ENCODE measurements at regions not wholly inside any gene's neighbourhood (a gene's known extent, or its start where the extent isn't known, plus 50 kb on each side); places are given as distances from the start of the nearest gene placed in this dataset.
"Not testable (repeated sequence)": the region's sequence is repeated elsewhere in the genome, so short reads cannot be mapped to it uniquely, and the experiment has no call there.

DNA sequence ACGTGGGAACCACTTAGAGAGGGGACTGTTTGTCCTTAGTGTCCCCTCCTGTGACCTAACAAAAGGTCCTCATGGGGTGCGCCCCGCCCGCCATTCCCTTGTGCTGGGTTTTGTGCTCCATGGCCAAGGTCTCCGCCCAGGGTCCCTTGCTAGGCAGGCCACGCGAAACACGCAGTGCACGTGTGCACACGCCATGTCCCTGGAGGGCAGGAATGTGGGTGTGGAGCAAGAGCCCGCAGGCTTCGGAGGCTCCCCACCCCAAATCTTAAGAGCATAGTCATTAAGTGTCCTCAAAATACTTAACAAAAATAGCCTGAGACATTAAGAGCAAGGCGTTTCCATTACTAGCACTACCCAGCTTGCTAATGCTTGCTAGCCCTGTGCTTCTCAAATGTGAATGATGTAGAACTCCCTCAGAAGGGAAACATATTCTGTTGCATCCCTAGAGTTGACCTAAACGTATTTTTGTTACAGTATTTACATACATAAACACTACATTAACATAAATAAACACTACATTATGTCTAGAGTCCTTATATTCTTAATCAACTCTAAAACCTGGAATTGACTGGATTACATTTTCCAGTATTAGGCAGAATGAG lies 117.6 kb upstream of the APCDD1 start:
- no peak for DNase-seq (ENCODE audit: low read depth in 2 of 3, low spot score in 2 of 3)

DNA sequence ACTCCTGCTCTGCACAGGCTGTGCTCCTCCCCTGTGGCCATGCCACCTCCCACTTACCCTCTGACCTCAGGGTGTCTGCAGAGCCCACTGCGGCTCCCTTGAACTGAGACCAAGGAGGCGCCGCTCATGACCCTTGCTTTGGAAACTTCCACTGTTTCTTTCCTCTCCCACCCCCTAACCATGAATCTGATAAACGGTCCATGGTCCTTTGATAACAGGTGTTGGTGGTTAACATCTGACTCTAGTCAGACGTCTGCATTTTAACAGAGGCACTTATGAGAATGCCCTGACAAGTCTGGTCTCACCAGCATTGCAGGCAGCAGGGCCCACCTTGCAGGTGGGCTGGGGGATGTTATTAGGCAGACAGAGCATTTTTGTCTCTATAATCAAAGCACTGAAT lies 113.6 kb upstream of the APCDD1 start:
- DNase-seq (ENCODE audit: low read depth in 2 of 3, low spot score in 2 of 3), result no peak

DNA sequence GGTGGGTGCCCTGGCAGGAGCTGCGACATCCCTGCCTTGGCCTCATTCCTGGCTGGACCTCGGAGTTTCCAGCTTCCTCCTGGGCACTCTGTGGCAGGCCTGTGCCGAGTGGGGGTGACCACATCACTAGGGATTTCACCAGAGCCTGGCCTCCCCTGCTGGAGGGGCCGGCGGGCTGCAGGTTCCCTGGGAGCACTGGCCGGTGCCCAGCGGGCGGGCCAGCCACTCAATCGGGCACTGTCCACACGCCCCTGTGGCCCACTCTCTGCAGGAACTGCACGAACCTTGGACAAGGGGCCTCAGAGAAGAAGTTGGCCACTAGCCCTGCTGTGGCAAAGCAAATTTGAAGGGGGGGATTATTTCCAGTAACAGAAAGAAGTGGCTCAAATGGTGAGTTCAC lies 110.7 kb upstream of the APCDD1 start:
- DNase-seq (ENCODE audit: low read depth in 2 of 3, low spot score in 2 of 3), result no peak

DNA sequence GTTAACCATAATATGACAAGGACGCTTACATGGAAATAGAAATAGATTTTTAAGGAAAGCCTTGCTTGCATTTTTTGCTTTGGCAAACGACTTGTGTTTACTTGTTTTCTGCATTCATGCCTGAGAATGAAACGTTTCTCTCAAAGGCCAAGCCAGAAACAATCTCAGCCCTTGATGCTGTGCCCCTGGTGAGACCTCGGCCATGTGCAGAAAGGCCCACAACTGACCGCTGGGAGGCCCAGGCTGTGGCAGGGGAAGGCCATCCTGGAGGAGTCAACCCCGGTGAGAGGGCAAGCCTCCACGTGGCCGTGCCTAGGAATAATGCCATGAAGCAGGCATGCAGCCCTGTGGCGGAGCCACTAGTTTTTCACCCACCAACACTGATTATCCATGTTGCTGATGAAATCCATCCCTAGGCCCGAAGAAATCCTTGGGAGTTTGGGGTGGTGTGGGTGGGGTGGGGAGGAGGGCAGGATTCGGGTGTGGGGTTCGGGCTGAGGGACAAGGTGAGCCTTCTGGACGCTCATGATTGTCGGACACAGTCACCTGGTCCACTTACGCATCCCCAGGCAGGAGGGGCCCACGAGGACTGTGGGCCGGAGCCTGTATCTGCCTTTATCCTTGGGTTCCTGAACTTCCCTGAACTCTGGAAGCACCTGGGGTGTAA lies 107.6 kb upstream of the APCDD1 start:
- DNase-seq (ENCODE audit: low read depth in 2 of 3, low spot score in 2 of 3), result no peak

DNA sequence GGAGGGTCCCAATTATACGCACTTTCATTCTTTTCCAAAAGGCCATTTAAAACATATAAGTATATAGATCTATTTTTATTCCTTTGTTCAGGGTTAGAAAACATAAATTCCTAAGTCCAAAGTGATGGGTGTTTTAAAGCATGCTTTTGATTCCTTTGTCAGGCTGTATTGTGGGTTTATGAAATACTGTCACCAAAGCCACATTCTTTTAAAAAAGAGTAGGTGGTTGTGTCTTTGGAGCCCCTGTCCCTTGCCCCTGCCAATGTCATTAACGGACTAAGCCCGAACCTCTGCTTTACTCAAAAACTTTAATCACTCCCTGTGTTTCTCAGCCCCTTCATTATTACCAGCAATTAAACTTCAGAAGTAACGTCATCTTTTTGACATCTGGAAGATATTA lies 104.9 kb upstream of the APCDD1 start:
- no peak for DNase-seq (ENCODE audit: low read depth in 2 of 3, low spot score in 2 of 3)

DNA sequence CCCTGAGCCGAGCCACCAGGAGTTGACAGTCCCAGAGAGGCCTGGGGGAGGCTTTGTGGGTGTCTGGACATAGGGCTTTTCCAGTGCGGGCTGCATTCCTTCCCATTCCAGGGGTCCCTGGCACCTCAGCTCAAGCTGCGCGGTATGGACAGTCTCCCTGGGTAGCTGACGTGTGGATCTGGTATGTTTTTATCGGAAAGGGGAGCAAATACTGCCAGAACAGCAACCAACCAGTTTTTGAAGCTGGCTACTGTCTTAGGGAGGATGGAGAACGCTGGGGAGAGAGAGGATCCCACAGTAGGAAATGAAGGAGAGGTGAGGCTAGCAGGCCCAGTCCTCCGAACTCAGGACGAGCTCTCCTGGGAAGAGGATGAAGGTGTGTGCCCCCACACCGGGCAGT lies 103.8 kb upstream of the APCDD1 start:
- DNase-seq (ENCODE audit: low read depth in 2 of 3, low spot score in 2 of 3), result no peak

DNA sequence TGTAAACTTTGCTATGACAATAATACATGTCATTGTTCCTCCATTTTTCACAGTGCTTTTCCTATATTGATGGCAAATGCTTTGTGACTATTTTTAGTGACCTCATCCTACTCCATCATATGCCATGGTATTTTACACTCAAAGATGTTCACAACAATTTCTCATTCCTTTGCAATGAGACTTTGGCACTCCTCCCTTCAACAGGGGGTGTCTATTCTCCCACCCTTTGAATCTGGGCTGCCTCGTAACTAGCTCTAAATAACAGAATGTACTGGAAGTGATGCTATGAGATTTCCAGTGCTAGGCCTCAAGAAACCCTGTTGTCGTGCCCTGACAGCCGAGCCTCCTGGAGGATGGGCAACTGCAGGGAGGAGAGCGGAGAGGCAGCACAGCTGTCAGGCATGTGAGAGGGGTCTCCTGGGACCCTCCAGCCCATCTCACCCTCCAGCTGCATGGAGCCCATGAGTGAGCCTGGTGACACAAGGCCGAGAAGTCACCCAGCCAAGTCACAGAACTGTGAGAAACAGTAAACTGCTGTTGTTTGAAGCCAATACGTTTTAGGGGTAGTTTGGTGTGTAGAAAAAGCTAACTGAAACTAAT lies 103.1 kb upstream of the APCDD1 start:
- no peak for DNase-seq (ENCODE audit: low read depth in 2 of 3, low spot score in 2 of 3)

DNA sequence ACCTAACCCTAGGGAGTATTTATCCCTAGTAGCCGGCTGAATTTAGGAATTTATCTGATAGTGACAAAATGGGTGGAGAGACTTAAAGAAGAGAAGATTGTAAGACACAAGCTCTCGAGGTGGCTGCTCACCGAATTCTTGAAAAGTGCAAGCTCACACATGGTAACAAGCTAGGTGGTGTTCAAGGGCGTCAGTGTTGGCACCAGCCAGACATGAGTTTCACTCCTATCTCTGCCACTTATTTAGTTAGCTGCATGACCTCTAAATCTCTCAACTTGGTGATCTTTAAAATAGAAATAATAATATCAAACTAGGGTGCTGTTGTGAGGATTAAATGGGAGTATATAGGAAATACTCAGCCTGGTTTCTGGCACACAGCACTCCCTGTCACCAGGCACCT lies 102.6 kb upstream of the APCDD1 start:
- DNase-seq (ENCODE audit: low read depth in 2 of 3, low spot score in 2 of 3), result no peak

DNA sequence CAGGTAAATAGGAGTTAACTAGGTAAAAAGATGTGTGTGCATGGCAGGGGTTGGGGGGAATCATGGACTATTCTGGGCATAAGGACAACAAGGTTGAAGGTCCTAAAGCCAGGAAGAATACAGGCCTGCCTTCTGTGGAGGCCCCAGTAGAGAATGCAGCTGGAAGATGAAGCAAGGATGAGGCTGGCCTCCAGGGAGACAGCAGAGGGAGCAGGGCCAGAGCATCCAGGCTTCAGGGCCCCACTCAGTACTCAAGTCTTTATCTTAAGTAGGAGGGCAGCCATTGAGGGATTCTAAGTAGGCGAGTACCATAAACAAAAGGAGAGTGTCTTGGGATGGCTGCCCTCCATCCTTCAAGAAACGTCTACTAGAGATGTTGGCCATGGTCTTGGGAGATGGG lies 101.8 kb upstream of the APCDD1 start:
- no peak for DNase-seq (ENCODE audit: low read depth in 2 of 3, low spot score in 2 of 3)

DNA sequence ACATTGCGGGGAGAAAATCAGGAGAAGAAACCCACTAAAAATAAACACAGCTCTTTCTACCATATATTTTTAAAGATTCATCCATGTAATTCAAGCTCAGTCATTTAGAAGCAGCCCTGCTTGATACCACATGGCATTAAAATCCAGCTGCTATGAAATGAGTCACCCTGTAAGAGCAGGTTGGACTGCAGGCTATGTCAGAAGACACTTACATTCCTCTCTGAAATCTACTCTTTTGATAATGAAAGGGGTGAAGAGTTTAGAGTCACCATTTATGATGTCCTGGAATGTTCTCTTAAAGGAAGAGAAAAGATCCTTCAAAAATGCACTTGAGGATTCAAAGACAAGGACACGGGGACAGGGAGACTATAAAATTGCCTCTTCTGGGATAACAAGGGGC lies 100.6 kb upstream of the APCDD1 start:
- DNase-seq (ENCODE audit: low read depth in 2 of 3, low spot score in 2 of 3), result no peak

DNA sequence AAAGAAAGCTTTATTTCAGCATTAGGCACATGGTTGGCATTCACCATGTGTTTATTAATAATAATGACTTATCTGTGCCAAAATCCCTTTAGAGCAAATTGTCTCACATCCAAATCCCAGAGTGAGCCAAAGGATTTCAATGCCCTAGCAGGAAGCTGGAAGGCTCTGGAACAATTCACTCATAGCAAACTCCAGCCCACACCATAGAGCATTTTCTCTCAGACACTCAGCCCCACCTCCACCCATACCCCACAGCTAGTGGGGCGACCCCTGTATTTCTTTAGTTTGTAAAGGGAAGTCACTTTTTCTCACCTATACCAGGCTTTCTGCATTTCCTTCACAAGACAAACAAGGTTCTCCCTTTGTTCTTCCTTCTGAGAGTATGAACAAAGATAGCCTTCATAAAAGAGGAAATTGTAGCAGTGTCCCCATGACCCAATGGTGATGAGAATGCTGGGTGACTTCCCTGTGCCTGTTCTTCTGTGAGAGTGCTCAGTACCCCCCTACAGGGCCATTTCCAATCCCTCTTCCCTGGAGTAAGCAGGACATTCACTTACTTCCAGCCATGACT lies 100.1 kb upstream of the APCDD1 start:
- no peak for DNase-seq (ENCODE audit: low read depth in 2 of 3, low spot score in 2 of 3)

DNA sequence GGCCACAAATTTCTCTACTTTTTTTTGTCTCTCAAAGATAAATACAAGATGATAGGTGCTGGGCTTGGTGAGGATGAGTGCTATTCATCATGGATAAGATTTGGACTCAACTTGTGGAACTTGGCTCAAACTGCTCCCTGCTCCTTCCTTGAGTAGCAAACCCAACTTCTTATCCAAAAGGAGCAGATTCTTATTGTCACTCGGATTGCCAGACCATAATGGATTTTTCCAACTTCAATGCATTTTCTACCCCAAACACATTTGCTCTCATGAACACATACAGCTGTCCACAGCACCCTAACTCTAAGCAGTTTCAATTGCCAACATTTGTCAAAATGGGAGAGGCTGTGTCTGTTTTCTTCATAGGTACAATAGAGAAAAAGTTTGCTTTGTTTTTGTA lies 99.5 kb upstream of the APCDD1 start:
- no peak for DNase-seq (ENCODE audit: low read depth in 2 of 3, low spot score in 2 of 3)

DNA sequence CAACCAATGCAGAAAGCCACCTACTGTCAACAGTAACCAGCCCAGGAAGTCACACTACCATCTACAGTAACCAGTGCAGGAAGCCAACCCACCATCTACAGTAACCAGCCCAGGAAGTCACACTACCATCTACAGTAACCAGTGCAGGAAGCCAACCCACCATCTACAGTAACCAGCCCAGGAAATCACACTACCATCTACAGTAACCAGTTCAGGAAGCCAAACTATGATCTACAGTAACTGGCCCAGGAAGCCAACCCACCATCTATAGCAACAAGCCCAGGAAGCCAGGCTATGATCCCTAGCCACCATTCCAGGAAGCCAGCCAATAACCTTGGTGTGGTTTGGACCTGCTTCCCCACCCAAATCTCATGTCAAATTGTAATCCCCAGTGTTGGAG lies 97.4 kb upstream of the APCDD1 start:
- not testable (repeated sequence) for DNase-seq (ENCODE audit: low read depth in 2 of 3, low spot score in 2 of 3)

DNA sequence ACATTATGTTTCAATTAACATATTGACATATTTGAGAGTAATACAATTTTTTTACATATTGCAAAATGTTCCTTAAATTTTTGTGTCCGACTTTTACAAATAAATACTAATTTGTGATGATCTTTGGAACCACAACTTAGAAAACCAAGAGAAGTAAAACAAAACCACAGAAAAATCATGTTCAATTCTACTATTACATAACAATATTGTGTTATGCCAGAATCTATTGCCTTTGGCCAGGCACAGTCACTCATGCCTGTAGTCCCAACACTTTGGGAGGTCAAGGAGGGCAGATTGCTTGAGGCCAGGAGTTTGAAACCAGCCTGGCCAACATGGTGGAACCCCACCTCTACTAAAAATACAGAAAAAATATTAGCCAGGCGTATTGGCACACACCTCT lies 92.8 kb upstream of the APCDD1 start:
- no peak for DNase-seq (ENCODE audit: low read depth in 2 of 3, low spot score in 2 of 3)

DNA sequence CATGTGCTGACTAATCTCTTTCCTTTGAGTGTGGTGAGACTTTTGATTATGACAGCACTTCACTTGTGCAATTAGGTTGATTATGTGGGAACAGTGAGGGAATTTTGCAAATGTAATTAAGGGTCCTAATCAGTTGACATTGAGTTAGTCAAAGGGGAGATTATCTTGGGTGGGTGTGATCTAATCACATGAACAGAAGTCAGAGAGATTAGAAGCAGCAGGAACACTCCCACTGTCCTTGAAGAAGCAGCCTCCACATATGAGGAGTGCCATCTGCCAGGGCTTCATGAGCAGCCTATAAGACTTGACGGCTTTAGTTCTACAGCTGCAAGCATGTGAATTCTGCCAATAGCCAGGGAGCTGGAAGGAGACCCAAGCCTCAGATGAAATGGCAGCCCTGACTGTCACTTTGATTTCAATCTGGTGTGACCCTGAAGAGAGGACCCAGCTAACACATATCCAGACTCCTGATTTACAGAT lies 89.4 kb upstream of the APCDD1 start:
- DNase-seq (ENCODE audit: low read depth in 2 of 3, low spot score in 2 of 3), result no peak

DNA sequence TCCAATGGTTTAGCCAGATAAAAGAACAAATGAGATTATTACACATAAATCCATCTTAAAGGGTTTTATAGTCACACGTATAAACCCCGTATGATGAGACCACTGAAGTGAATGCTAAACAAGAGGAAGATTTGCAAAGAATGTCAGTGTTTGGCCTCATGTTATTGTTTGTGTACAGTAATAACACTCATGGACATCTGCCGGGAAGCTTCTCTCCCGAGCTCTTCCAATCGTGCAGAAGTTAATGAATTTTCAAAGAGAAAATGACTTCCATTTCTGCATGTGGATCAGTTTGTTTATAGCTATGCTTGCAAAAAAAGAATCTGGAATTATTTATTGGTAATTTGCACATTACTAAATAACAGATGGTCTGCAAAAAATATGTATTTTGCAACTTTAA lies 88.5 kb upstream of the APCDD1 start:
- DNase-seq (ENCODE audit: low read depth in 2 of 3, low spot score in 2 of 3), result no peak

DNA sequence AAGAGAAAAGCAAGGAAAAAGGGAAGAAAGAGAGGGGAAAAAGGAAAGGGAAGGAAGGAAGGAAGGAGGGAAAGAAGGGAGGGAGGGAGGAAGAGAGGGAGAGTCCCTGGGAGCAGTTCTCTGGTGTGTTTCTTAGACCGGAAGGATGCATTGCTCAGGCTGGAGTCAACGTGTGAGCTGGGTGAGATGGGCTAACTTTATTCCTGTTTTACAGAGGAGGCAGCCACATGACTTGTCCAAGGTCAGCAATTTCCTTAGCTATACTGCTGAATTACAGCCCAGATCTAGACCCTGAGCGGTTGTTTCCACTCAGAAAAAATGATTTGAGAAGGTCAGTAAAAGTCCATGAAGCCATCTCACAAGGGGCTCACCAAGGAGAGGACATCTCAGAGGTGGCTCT lies 86.6 kb upstream of the APCDD1 start:
- DNase-seq (ENCODE audit: low read depth in 2 of 3, low spot score in 2 of 3), result no peak

DNA sequence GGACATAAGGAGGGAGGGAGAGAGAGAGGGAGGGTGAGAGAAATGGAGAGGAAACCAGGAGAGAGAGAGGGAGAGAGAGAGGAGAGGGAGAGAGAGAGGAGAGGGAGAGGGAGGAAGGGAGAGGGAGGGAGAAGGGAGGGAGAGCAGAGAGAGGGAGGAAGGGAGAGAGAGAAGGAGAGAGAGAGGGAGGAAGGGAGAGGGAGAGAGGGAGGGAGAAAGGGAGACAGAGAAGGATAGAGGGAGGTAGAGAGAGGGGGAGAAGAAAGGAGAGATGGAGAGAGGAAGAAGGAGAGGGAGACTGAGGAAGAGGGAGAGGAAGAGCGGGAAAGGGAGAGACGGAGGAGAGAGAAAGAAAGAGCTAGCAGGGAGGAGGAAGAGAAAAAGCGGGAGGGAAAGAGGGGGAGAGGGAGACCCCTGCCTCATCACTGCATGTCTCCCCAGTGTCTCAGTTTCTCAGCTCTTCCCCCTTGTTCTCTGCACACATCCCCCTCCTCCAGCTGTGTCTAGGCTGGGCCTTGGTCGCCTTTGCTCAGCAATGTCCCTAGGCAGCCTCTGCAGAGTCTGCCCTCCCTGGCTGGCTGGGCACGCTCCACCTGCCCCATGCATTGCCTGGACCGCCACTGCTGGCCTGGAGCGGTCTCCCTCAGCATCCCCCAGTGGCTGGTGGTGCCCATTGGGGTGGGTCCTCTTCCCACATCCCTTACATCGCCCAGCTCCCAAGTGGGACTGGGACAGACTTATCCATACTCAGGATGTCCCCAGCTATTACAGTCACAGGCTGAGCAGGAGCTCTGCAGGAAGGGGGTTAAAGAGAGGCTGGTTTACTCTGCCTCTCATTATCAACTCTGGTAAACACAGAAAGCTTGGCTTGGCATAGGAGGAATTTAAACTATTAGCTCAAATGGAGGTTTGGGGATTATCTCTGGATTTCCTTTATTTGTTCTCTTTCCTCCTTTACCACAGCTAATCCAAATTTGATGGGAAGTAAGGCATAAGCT lies 85.7 kb upstream of the APCDD1 start:
- no peak for DNase-seq (ENCODE audit: low read depth in 2 of 3, low spot score in 2 of 3)

DNA sequence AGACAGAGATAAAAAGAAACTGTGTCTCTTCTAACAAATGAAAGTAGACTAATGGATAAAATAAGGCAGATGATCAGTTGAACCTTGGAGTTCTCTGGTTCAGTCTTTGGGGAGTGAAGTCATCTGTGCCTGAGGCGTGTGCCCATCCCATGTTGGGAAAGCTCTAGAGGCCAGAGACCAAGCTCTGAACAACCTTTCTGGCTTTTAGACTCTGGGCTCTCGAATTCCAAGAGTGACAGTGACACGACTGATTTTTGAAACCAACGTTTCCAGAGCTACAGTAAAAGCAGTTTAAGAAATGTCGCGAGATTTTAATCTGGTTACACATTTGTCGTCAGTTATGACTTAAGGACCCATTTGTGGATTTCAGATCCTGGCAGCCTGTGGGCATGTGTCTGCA lies 83.7 kb upstream of the APCDD1 start:
- DNase-seq (ENCODE audit: low read depth in 2 of 3, low spot score in 2 of 3), result no peak

DNA sequence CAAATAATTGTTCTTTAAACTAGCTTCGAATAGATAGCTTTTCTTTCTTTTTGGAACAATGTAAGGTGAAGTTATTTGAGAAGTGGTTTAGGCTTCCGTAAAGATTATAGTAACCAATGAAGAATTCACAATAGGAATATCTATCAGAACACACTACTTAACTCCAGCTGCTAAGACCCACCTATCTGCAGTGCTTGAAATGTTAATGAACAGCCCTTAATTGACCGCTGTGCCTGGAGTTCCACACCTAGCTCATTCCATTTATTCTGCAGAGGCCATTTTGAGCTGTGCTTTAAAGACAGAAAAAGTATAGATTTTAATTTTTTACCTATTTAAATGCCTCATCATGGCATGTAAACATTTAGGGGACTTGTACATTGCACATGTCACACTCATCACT lies 83.3 kb upstream of the APCDD1 start:
- DNase-seq (ENCODE audit: low read depth in 2 of 3, low spot score in 2 of 3), result no peak

DNA sequence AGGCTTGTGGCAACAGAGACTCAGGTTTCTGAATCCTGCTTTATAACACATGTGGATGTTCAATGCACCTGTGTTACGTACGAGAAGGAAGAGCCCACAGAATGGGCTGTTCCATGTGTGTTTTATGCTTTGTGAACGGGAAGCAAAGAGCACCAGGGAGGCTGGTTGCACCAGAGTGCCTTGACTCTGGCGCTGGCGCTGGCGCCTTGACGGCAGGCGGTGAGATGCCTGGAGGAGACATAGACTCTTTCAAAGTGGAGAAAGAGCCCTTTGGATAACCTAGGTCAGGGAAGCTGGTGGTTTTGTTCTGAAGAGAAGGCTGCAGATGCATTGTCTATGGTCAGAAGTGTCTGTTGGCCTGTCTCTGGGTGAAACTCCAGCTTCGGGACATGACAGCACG lies 80.2 kb upstream of the APCDD1 start:
- DNase-seq (ENCODE audit: low read depth in 2 of 3, low spot score in 2 of 3), result no peak
